ENCODE measurements at regions not wholly inside any gene's neighbourhood (a gene's known extent, or its start where the extent isn't known, plus 50 kb on each side); places are given as distances from the start of the nearest gene placed in this dataset.

- no peak for DNase-seq (ENCODE audit: low read depth in 2 of 2)
These were observed 128.4 kb downstream of the BBS10 start for GRCh38 chr12:76219806-76220205.

GRCh38 chr12:76216585-76217472 lies 131.4 kb downstream of the BBS10 start:
- DNase-seq (ENCODE audit: low read depth in 2 of 2), result no peak

- no peak for DNase-seq (ENCODE audit: low read depth in 2 of 2)
These were observed 123.6 kb upstream of the NAP1L1 start for GRCh38 chr12:76208129-76208528.

- no peak for DNase-seq (ENCODE audit: low read depth in 2 of 2)
These were observed 122.2 kb upstream of the NAP1L1 start for GRCh38 chr12:76206677-76207072.

- DNase-seq (ENCODE audit: low read depth in 2 of 2), result no peak
These were observed 121.7 kb upstream of the NAP1L1 start for GRCh38 chr12:76206039-76206676.

- no peak for DNase-seq (ENCODE audit: low read depth in 2 of 2)
These were observed 118.1 kb upstream of the NAP1L1 start for GRCh38 chr12:76202621-76203020.

- no peak for DNase-seq (ENCODE audit: low read depth in 2 of 2)
These were observed 117.3 kb upstream of the NAP1L1 start for GRCh38 chr12:76201758-76202157.

- no peak for DNase-seq (ENCODE audit: low read depth in 2 of 2)
These were observed 116.8 kb upstream of the NAP1L1 start for GRCh38 chr12:76201316-76201715.

- DNase-seq (ENCODE audit: low read depth in 2 of 2), result no peak
These were observed 115.3 kb upstream of the NAP1L1 start for GRCh38 chr12:76199808-76200207.

- no peak for DNase-seq (ENCODE audit: low read depth in 2 of 2)
These were observed 114.4 kb upstream of the NAP1L1 start for GRCh38 chr12:76198839-76199238.

- DNase-seq (ENCODE audit: low read depth in 2 of 2), result no peak
These were observed 112.8 kb upstream of the NAP1L1 start for GRCh38 chr12:76197283-76197682.

GRCh38 chr12:76195920-76196319 lies 111.4 kb upstream of the NAP1L1 start:
- DNase-seq (ENCODE audit: low read depth in 2 of 2), result no peak

GRCh38 chr12:76194724-76195123 lies 110.2 kb upstream of the NAP1L1 start:
- no peak for DNase-seq (ENCODE audit: low read depth in 2 of 2)

- no peak for DNase-seq (ENCODE audit: low read depth in 2 of 2)
These were observed 109.5 kb upstream of the NAP1L1 start for GRCh38 chr12:76193961-76194360.

GRCh38 chr12:76192416-76192815 lies 107.9 kb upstream of the NAP1L1 start:
- DNase-seq (ENCODE audit: low read depth in 2 of 2), result no peak

GRCh38 chr12:76190299-76190698 lies 105.8 kb upstream of the NAP1L1 start:
- DNase-seq (ENCODE audit: low read depth in 2 of 2), result no peak

GRCh38 chr12:76189851-76190250 lies 105.4 kb upstream of the NAP1L1 start:
- DNase-seq (ENCODE audit: low read depth in 2 of 2), result no peak

GRCh38 chr12:76187177-76187576 lies 102.7 kb upstream of the NAP1L1 start:
- DNase-seq (ENCODE audit: low read depth in 2 of 2), result no peak

- DNase-seq (ENCODE audit: low read depth in 2 of 2), result no peak
These were observed 101.8 kb upstream of the NAP1L1 start for GRCh38 chr12:76186131-76186906.

- DNase-seq (ENCODE audit: low read depth in 2 of 2), result no peak
These were observed 99.1 kb upstream of the NAP1L1 start for GRCh38 chr12:76183459-76184186.

GRCh38 chr12:76180401-76181277 lies 96.2 kb upstream of the NAP1L1 start:
- no peak for DNase-seq (ENCODE audit: low read depth in 2 of 2)
